GM21381 (cell line): ENCODE measurements at regions not wholly inside any gene's neighbourhood (a gene's known extent, or its start where the extent isn't known, plus 50 kb on each side); places are given as distances from the start of the nearest gene placed in this dataset.

ENCODE experiments used
- ATAC-seq: cut with Tn5 transposase; IDR thresholded peaks from one replicate; pipeline ENCODE4 v1.9.1; 2021; ENCODE audit warnings: mild to moderate bottlenecking, moderate library complexity; ENCODE audit not compliant: unreplicated experiment

DNA sequence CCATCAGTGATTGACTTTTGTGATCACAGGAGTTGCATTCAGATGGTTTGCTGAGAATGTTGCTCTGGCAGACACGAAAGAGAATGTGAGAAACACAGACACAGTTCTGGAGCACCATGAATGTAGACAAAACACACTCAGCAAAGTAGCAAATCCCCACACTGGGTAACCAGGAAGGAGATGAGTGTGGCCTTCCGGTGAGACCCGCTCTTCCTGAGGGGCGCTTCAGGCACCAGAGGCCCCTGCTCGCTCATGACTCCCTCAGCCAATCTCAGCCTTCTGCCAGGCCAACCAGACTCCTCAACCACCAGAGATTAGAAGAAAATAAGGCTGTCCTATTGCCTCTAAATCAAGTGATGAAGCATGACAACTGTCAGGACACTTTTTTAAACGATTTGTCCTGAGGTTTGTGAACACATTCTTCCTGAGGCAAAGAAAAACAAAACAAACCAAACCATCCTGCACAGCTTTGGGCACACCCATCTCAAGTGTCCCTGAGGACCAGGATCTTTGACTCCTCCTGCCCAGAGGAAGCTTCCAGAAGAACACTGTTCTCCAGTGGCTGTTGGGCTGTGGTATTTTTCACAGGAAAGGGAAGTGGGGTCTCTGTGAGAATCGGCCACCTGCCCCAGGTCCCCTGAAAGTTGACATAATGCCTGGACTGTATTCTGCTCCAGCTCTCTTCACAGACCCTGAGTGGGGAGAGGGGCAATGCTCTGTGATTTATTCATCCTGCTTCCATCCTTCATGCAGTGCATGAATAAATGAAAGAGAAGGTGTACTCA is 152.8 kb downstream of the BCL11A start:
- no peak for ATAC-seq

GRCh38 chr2:60394463-60394862 is 159.0 kb downstream of the BCL11A start:
- no peak for ATAC-seq

DNA sequence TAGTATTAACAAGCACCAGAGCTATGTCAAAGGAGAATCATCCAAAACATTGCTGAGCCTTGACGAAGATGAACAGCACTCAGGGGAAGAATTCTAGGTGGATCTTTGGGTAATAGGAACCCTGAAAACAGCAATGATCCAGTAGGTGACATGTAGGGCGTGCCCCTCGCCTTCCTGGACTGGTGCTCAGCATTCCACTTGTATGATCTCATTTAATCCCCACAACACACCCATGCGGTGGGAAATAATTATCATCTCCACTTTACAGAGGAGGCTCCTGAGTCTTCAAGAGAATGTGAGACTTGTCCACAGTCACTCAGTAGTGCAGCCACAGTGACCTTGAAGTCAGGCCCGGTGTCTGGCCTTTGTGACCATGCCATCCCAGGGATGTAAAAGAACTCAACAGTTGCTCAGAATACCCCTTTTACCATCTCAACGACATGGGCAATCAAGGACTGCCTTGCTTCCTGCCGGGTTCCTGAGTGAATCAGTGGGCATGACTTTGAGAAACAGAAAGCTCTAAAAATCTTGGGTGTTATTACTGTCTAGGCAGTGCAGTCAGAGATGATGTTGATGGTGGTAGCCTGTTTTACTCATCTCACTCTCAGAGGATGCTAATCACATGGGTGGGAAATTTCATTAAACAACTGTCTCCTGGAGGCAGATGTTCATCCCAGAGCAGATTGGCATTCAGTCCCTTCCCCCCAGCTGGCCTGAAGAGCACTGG is 161.6 kb downstream of the BCL11A start:
- no peak for ATAC-seq

GRCh38 chr2:60391230-60391629 is 162.2 kb downstream of the BCL11A start:
- no peak for ATAC-seq

DNA sequence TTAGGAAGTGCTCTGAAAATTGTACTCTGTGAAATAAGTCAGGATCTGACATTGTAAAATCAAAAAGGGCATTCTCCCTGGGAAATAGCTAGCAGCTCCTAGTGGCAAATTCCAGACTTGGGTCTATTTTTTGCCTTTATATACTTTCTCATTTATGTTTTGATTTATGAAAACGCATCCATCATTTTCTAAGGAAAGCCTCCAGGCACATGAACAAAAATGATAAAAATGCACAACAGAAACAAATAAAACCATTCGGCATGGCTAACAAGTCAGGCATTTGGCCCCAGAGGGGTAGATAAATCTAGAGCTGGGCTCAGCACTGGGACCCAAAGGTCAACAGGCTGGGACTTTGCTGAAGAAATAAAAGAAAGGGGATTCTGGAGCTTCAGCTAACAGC is 167.0 kb downstream of the BCL11A start:
- ATAC-seq: no peak

GRCh38 chr2:60385648-60386047 is 167.8 kb downstream of the BCL11A start:
- no peak for ATAC-seq

DNA sequence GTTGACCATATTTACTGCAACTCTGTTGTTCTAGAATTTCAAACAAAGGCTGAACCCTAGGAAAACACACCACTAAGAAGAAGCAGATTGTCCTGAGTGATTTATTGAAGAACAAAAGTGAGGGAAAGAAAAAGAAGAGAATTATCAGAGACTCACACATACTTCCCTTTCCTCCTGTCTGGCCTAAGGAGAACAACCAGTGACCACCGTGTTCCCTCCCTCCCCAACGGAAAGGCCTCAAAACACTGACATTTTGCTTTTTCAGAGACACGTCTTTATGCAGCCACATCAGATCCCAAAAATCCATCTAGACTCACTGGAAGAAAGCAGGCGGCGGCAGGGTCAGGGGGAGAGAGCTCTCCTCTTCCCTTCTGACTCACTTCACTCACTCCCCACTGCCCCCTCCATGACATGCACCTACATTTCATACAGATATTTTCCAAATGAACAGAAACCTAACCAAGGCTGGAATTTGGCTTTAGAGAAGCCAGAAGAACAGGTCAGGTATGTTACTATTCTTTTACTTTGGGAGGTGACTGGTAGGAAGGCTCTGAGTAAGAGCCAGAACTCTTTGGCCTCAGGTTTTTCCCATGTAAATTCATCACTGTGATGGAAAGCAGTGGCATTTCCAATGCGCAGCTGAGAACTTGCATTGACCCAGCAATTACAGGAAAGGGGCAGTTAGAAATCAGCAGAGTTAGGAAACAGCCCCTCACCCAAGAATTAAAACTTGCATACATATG is 169.9 kb downstream of the BCL11A start:
- ATAC-seq: no peak

DNA sequence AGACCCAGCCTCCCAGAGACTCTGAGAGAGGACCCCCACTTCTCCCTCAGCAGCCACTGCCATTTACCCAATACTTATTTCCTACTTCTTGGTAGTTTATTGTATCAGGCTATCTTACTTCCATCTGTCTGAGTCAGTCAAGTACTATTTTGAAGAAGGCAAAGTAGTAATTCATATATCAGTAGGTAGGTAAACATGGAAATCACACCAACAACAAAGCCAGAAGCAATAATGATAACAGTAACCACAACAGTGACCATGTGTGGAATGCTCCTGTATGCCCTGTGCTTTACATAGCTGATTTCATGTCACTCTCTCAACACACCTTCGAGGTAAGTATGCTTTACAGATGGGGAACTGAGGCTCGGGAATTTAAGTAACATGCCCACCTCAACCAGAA is 173.0 kb downstream of the BCL11A start:
- ATAC-seq: no peak

- ATAC-seq: no peak
These were observed 173.8 kb downstream of the BCL11A start for GRCh38 chr2:60379684-60380083.

DNA sequence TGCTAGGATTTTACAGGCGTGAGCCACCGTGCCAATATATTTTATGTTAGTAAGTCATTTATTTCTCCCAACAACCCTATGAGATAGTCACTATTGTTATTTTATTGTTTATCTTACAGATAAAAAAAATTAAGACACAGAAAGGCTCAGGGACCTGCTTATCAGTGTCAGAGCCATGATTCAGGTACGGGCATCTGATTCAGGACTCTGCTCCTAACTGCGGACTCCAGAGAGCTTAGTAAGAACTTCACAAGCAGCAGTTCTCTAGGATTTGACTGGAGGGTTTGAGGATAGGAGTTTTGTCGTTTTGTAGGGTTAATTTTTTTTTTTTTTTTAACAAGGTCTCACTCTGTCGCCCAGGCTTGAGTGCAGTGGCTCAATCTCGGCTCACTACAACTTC is 174.2 kb downstream of the BCL11A start:
- ATAC-seq: no peak

DNA sequence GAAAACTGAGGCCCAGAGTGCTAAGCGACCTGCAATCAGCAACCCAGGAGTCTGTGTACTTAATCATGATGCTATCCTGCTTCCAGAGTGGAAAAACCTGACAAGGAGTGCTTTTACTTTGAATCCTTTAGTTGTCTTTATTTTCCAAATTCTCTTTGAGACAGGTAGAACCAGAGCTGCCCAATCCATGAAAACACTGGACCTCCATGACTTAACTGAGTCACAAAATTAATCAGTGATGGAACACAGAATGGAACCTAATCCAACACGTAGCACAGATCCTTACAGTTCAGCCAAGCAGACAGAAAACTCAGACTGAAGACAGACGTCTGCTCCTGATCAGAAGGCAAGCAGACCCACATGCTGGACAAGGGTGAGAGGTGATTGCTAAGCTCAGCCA is 175.6 kb downstream of the BCL11A start:
- no peak for ATAC-seq

- ATAC-seq: no peak
These were observed 177.2 kb downstream of the BCL11A start for GRCh38 chr2:60376252-60376651.

GRCh38 chr2:60371681-60372080 is 181.8 kb downstream of the BCL11A start:
- no peak for ATAC-seq

DNA sequence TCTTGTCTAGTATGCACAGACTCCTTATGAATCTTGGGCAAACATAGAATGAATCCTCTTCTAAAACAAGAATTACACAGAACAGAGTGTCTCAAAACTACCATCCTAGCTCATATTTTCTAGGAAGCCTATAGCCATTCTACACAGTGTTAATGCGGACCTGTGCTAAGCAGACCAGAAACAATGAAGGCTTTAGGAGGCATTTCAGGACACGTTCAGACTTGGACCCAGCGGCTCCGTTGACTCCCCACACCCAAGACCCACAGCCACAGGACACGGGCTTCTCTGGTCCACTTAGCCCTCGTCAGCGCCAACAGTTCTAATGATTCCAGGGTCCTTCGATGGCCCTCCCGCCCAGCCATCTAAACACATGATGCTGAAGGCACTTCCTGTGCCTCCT is 182.2 kb downstream of the BCL11A start:
- ATAC-seq: no peak

DNA sequence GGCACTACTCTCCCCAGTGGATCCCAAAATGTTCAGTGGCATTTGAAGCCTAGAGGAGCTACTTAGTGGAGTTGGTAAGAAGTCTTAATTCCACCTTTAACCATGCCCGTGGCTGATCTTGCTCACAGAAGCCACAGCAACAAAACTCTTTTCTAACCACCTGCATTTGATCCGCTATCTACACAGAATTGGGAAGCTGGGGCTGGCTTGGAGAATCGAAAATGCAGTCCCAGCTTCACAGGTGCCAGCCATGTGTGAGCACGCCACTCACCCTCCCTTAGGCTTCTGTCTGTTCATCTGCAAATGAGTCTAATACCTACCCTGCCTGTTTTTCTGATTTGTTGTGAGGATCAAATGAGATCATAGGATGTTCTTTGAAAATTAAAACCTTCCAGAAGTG is 182.6 kb downstream of the BCL11A start:
- no peak for ATAC-seq

DNA sequence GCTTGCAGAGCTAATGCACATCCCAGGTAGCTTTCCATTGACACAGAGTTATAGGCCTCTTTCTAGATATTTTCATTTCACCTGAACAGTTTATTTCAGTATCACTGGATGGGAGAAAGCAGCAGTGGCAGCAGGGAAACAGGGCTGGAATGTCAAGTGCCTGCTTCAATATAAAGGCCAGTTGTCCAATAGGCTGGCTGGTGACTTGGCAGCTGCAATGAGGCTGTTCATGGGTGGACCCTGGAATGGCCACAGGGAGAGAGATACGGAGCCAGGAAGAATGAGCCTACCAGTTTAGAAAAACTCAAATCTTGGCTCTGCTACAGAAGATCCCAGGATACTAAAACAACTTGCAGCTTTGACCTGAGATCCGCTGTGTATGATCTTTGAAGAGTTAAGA is 185.0 kb downstream of the BCL11A start:
- no peak for ATAC-seq

- ATAC-seq: peak; percentile 42
These were observed 187.2 kb downstream of the BCL11A start for GRCh38 chr2:60366135-60366712.

DNA sequence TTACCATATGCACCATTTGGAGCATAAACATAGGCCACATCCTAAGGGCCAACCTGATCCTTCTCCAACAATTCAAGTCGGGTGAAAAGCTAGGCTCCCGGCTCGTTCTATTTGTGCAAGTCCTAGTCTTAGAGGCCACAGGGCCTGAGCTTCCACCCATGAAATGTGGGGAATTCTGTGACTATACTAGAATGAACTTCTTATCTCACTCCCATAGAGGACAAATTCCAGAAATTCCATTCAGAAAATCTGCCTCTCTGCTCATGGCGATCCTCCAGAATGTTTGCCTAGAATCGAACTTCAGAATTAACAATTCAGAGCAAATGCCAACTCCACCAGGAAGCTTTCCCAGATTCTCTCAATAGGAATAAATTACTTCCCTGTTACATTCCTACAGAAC is 187.9 kb downstream of the BCL11A start:
- no peak for ATAC-seq

- ATAC-seq: no peak
These were observed 189.0 kb downstream of the BCL11A start for GRCh38 chr2:60364491-60364890.

GRCh38 chr2:60361498-60361897 is 192.0 kb downstream of the BCL11A start:
- ATAC-seq: no peak

DNA sequence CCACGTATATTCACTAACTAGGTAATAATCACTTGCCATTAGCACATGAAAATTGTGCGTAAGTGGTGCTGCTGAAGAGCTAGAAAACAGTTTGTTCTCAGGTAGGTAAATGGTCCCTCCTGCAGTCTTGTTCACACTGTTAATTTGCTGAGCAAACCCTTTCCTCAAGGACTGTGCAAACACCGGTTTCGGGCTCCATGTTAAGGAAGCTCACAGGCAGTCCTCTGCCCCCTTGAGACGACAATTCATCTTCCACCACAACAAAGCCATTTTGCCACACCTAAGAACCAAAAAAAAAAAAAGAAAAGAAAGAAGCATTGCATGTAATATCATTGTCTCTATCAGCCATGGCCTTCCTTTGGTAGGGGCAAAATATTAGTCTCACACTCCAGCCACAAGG is 193.9 kb downstream of the BCL11A start:
- no peak for ATAC-seq
